GM12878 (cell line): ENCODE measurements at regions not wholly inside any gene's neighbourhood (a gene's known extent, or its start where the extent isn't known, plus 50 kb on each side); places are given as distances from the start of the nearest gene placed in this dataset.

Experiments used
- ATAC-seq: fragments of 200-7000 bp; cut with Tn5 transposase; 3 replicates; pipeline ENCODE4 v1.9.1; 2020; ENCODE audit warnings: mild to moderate bottlenecking, moderate library complexity
- BruUV-seq: library from RNA; stranded (reverse); fragments of 400-500 nt; replicated peaks from 2 replicates; lab custom pipeline; 2021; lab: Mats Ljungman, UMichigan
- CTCF ChIA-PET: fragments of 300-600 bp; sonication (Branson Sonifier 250); formaldehyde crosslinking; extraction: SDS; loops from one replicate; lab custom pipeline; 2021; ENCODE audit warnings: inconsistent platforms; lab: Yijun Ruan, JAX
- POLR2A ChIA-PET: fragments of 350-600 bp; formaldehyde crosslinking; extraction: SDS; loops from one replicate; lab custom pipeline; 2021; ENCODE audit warnings: inconsistent platforms; lab: Charles Lee
- RAD21 ChIA-PET: fragments of 300-600 bp; sonication (Branson Sonifier 250); formaldehyde crosslinking; loops from one replicate; lab custom pipeline; 2023; ENCODE audit warnings: antibody characterized with exemption; ENCODE audit not compliant: unreplicated experiment; lab: Charles Lee
- SMC1A ChIA-PET: fragments of 300-600 bp; sonication (Branson Sonifier 250); formaldehyde crosslinking; loops from one replicate; lab custom pipeline; 2023; ENCODE audit not compliant: unreplicated experiment, uncharacterized antibody; lab: Charles Lee
- DNase-seq: peaks from one replicate; pipeline ENCODE4 v3.0.0-alpha.2; 2011; ENCODE audit warnings: low read depth, low spot score
- FAIRE-seq: peaks from 3 replicates; lab custom pipeline; 2011; peaks lifted over from hg19 to GRCh38; lab: Jason Lieb, UNC
- H2AFZ ChIP-seq: 2 replicates; pipeline ENCODE4 v1.6.0; 2011; ENCODE audit warnings: low read depth, low read length, control low read depth; ENCODE audit not compliant: control insufficient read depth
- H3K27ac ChIP-seq: 2 replicates; pipeline ENCODE4 v1.5.1; 2011; ENCODE audit warnings: control low read depth; ENCODE audit not compliant: control insufficient read depth, insufficient read depth
- H3K27me3 ChIP-seq, 2 experiments: replicated peaks in 1 of 2; 2 replicates each; pipeline versions ENCODE4 v1.6.0 to v1.6.1; 2011; ENCODE audit warnings: low read length in 1 of 2; ENCODE audit not compliant: control insufficient read depth in 2 of 2, insufficient read depth in 2 of 2
- H3K36me3 ChIP-seq, 2 experiments: 2 replicates each; pipeline ENCODE4 v1.5.1; 2011; ENCODE audit warnings: low read length in 1 of 2; ENCODE audit not compliant: control insufficient read depth in 2 of 2, insufficient read depth in 2 of 2
- H3K4me1 ChIP-seq: 2 replicates; pipeline ENCODE4 v1.6.1; 2011; ENCODE audit warnings: mild to moderate bottlenecking, low read length, moderate library complexity, mixed read lengths; ENCODE audit not compliant: control insufficient read depth, insufficient read depth
- H3K4me2 ChIP-seq: 2 replicates; pipeline ENCODE4 v1.6.0; 2011; ENCODE audit warnings: control low read depth; ENCODE audit not compliant: control insufficient read depth, insufficient read depth
- H3K4me3 ChIP-seq: fragments of 200-600 bp; sonication (generic); 2 replicates; pipeline ENCODE4 v1.5.1; 2016
- H3K79me2 ChIP-seq: 2 replicates; pipeline ENCODE4 v1.6.0; 2011; ENCODE audit warnings: low read length; ENCODE audit not compliant: control insufficient read depth, insufficient read depth
- H3K9ac ChIP-seq: 2 replicates; pipeline ENCODE4 v1.8.0; 2011; ENCODE audit warnings: low read length, control low read depth, mixed read lengths; ENCODE audit not compliant: control insufficient read depth, insufficient read depth
- H3K9me3 ChIP-seq: replicated peaks from 3 replicates; pipeline ENCODE4 v1.5.1; 2011; ENCODE audit warnings: mild to moderate bottlenecking, low read length; ENCODE audit not compliant: control insufficient read depth, insufficient read depth
- H4K20me1 ChIP-seq: 2 replicates; pipeline ENCODE4 v1.6.0; 2011; ENCODE audit not compliant: control insufficient read depth, insufficient read depth
- EGR1 ChIP-seq, 2 experiments: IDR thresholded peaks; 1 replicate in 1 of 2; 2 replicates in 1 of 2; pipeline ENCODE4 v1.6.1; 2011 to 2012; ENCODE audit warnings: low read depth in 2 of 2, low read length in 2 of 2, borderline replicate concordance in 1 of 2, mild to moderate bottlenecking in 1 of 2, moderate library complexity in 1 of 2
- FOXK2 ChIP-seq: fragments of 450-650 bp; IDR thresholded peaks from 2 replicates; pipeline ENCODE4 v1.6.1; 2017; ENCODE audit warnings: mild to moderate bottlenecking, moderate library complexity
- HSF1 ChIP-seq: fragments of 150-350 bp; IDR thresholded peaks from 2 replicates; pipeline ENCODE4 v1.6.1; 2014; ENCODE audit warnings: mild to moderate bottlenecking, low read depth, low read length
- IRF4 ChIP-seq: IDR thresholded peaks from 2 replicates; pipeline ENCODE4 v1.6.1; 2011; ENCODE audit warnings: low read depth, low read length
- NKRF ChIP-seq: fragments of 450-650 bp; conservative IDR thresholded peaks from 2 replicates; pipeline ENCODE4 v1.6.1; 2017; ENCODE audit warnings: mild to moderate bottlenecking, moderate library complexity
- PML ChIP-seq: IDR thresholded peaks from 2 replicates; pipeline ENCODE4 v1.6.1; 2012; ENCODE audit warnings: low read length, inconsistent platforms
- SKIL ChIP-seq: fragments of 450-650 bp; IDR thresholded peaks from 2 replicates; pipeline ENCODE4 v1.6.1; 2017; ENCODE audit warnings: mild to moderate bottlenecking, low read depth, inconsistent platforms; ENCODE audit not compliant: poor library complexity, severe bottlenecking
- SRF ChIP-seq, 2 experiments: IDR thresholded peaks; 2 replicates each; pipeline ENCODE4 v1.6.1; 2011; ENCODE audit warnings: low read depth in 2 of 2, low read length in 2 of 2, mild to moderate bottlenecking in 1 of 2, moderate library complexity in 1 of 2
- TBL1XR1 ChIP-seq: IDR thresholded peaks from 2 replicates; pipeline ENCODE4 v1.6.1; 2012; ENCODE audit warnings: low read depth, low read length, improper control_type of control experiment
- YBX1 ChIP-seq: fragments of 450-650 bp; IDR thresholded peaks from 2 replicates; pipeline ENCODE4 v1.6.1; 2016; ENCODE audit warnings: antibody characterized with exemption
- WGBS: methylation state at CpG from one replicate; pipeline ENCODE4 v1.1.6; 2016; ENCODE audit warnings: low lambda C conversion rate; ENCODE audit not compliant: insufficient replicate concordance, insufficient coverage; ENCODE audit errors: missing lambda C conversion rate; 5-methylcytosine and 5-hydroxymethylcytosine counted together
- in situ Hi-C: fragments of 300-500 bp; cut with MboI; formaldehyde crosslinking; loops from 9 replicates; pipeline ENCODE4 v1.14.3; 2018; ENCODE audit warnings: mixed read lengths
- intact Hi-C: fragments of 100-400 bp; cut with micrococcal nuclease; formaldehyde crosslinking; loops from one replicate; pipeline ENCODE4 v1.14.2; 2022; ENCODE audit not compliant: unreplicated experiment

GRCh38 chr11:70812472-70812871, 414.1 kb downstream of the CTTN start:
- ATAC-seq (no peak), FAIRE-seq (no peak), DNase-seq (no peak)
- Histone ChIP-seq H3K4me3 (no peak overlapping the region), H3K4me1 (no peaks in the 10 kb centered on the region), H3K36me3 (no peaks in the 10 kb centered on the region), H3K79me2 (no peaks in the 10 kb centered on the region), H3K4me2 (no peak overlapping the region), H3K27me3 (no peaks in the 10 kb centered on the region), H3K9me3 (no peaks in the 10 kb centered on the region), H3K27ac (no peak overlapping the region), H4K20me1 (no peaks in the 10 kb centered on the region), H3K9ac (no peak overlapping the region), H2AFZ (no peak overlapping the region)
- ChIA-PET CTCF (interaction anchor here (0.7 to 1.2 kb wide), 3 partner anchors 341 to 682 kb away, joined by 4 to 6 read pairs (median 5); no protein-coding TSS in a partner anchor), RAD21 (no interaction called here), POLR2A (no interaction called here), SMC1A (no interaction called here)
- WGBS, result 13% methylated on average over 4 of the region's 4 CpGs
- no peak for TF ChIP-seq SRF (IDR thresholded peaks at IDR 0.05; ENCODE audit: low read depth in 2 of 2, low read length in 2 of 2)
- TF ChIP-seq PML, result no peak
- no peak for TF ChIP-seq TBL1XR1
- no peak for TF ChIP-seq YBX1
- TF ChIP-seq NKRF, result no peak
- no peak for TF ChIP-seq IRF4
- TF ChIP-seq EGR1 (IDR thresholded peaks at IDR 0.05; ENCODE audit: borderline replicate concordance in 1 of 2, low read depth in 2 of 2, low read length in 2 of 2), result no peak
- TF ChIP-seq SKIL, result no peak
- TF ChIP-seq HSF1, result no peak
- no peak for TF ChIP-seq FOXK2
- in situ Hi-C loops, result loop anchor here (5.0 kb wide), 1 partner anchor 605 kb away; no protein-coding TSS in a partner anchor
- intact Hi-C loops, result no loop called here
- BruUV-seq, result no TSS peak
